GM12878 (cell line): ENCODE measurements at regions not wholly inside any gene's neighbourhood (a gene's known extent, or its start where the extent isn't known, plus 50 kb on each side); places are given as distances from the start of the nearest gene placed in this dataset.

Experiments
- ATAC-seq: fragments of 200-7000 bp; cut with Tn5 transposase; 3 replicates; pipeline ENCODE4 v1.9.1; 2020; ENCODE audit warnings: mild to moderate bottlenecking, moderate library complexity
- BruUV-seq: library from RNA; stranded (reverse); fragments of 400-500 nt; replicated peaks from 2 replicates; lab custom pipeline; 2021; lab: Mats Ljungman, UMichigan
- CTCF ChIA-PET: fragments of 300-600 bp; sonication (Branson Sonifier 250); formaldehyde crosslinking; extraction: SDS; loops from one replicate; lab custom pipeline; 2021; ENCODE audit warnings: inconsistent platforms; lab: Yijun Ruan, JAX
- POLR2A ChIA-PET: fragments of 350-600 bp; formaldehyde crosslinking; extraction: SDS; loops from one replicate; lab custom pipeline; 2021; ENCODE audit warnings: inconsistent platforms; lab: Charles Lee
- RAD21 ChIA-PET: fragments of 300-600 bp; sonication (Branson Sonifier 250); formaldehyde crosslinking; loops from one replicate; lab custom pipeline; 2023; ENCODE audit warnings: antibody characterized with exemption; ENCODE audit not compliant: unreplicated experiment; lab: Charles Lee
- SMC1A ChIA-PET: fragments of 300-600 bp; sonication (Branson Sonifier 250); formaldehyde crosslinking; loops from one replicate; lab custom pipeline; 2023; ENCODE audit not compliant: unreplicated experiment, uncharacterized antibody; lab: Charles Lee
- DNase-seq: peaks from one replicate; pipeline ENCODE4 v3.0.0-alpha.2; 2011; ENCODE audit warnings: low read depth, low spot score
- FAIRE-seq: peaks from 3 replicates; lab custom pipeline; 2011; peaks lifted over from hg19 to GRCh38; lab: Jason Lieb, UNC
- H2AFZ ChIP-seq: 2 replicates; pipeline ENCODE4 v1.6.0; 2011; ENCODE audit warnings: low read depth, low read length, control low read depth; ENCODE audit not compliant: control insufficient read depth
- H3K27ac ChIP-seq: 2 replicates; pipeline ENCODE4 v1.5.1; 2011; ENCODE audit warnings: control low read depth; ENCODE audit not compliant: control insufficient read depth, insufficient read depth
- H3K27me3 ChIP-seq, 2 experiments: replicated peaks in 1 of 2; 2 replicates each; pipeline versions ENCODE4 v1.6.0 to v1.6.1; 2011; ENCODE audit warnings: low read length in 1 of 2; ENCODE audit not compliant: control insufficient read depth in 2 of 2, insufficient read depth in 2 of 2
- H3K36me3 ChIP-seq, 2 experiments: 2 replicates each; pipeline ENCODE4 v1.5.1; 2011; ENCODE audit warnings: low read length in 1 of 2; ENCODE audit not compliant: control insufficient read depth in 2 of 2, insufficient read depth in 2 of 2
- H3K4me1 ChIP-seq: 2 replicates; pipeline ENCODE4 v1.6.1; 2011; ENCODE audit warnings: mild to moderate bottlenecking, low read length, moderate library complexity, mixed read lengths; ENCODE audit not compliant: control insufficient read depth, insufficient read depth
- H3K4me2 ChIP-seq: 2 replicates; pipeline ENCODE4 v1.6.0; 2011; ENCODE audit warnings: control low read depth; ENCODE audit not compliant: control insufficient read depth, insufficient read depth
- H3K4me3 ChIP-seq: fragments of 200-600 bp; sonication (generic); 2 replicates; pipeline ENCODE4 v1.5.1; 2016
- H3K79me2 ChIP-seq: 2 replicates; pipeline ENCODE4 v1.6.0; 2011; ENCODE audit warnings: low read length; ENCODE audit not compliant: control insufficient read depth, insufficient read depth
- H3K9ac ChIP-seq: 2 replicates; pipeline ENCODE4 v1.8.0; 2011; ENCODE audit warnings: low read length, control low read depth, mixed read lengths; ENCODE audit not compliant: control insufficient read depth, insufficient read depth
- H3K9me3 ChIP-seq: replicated peaks from 3 replicates; pipeline ENCODE4 v1.5.1; 2011; ENCODE audit warnings: mild to moderate bottlenecking, low read length; ENCODE audit not compliant: control insufficient read depth, insufficient read depth
- H4K20me1 ChIP-seq: 2 replicates; pipeline ENCODE4 v1.6.0; 2011; ENCODE audit not compliant: control insufficient read depth, insufficient read depth
- EED ChIP-seq: sonication (generic); IDR thresholded peaks from 2 replicates; pipeline ENCODE4 v1.6.1; 2016; ENCODE audit warnings: antibody characterized with exemption, low read depth
- ESRRA ChIP-seq: IDR thresholded peaks from 2 replicates; pipeline ENCODE4 v1.6.1; 2012; ENCODE audit warnings: mild to moderate bottlenecking, low read length, improper control_type of control experiment
- FOXK2 ChIP-seq: fragments of 450-650 bp; IDR thresholded peaks from 2 replicates; pipeline ENCODE4 v1.6.1; 2017; ENCODE audit warnings: mild to moderate bottlenecking, moderate library complexity
- IKZF1 ChIP-seq: fragments of 450-650 bp; conservative IDR thresholded peaks from 2 replicates; pipeline ENCODE4 v1.6.1; 2017; ENCODE audit warnings: antibody characterized with exemption, mild to moderate bottlenecking
- MYB ChIP-seq: fragments of 150-350 bp; IDR thresholded peaks from 2 replicates; pipeline ENCODE4 v1.6.1; 2014; ENCODE audit warnings: mild to moderate bottlenecking, low read depth, low read length, borderline replicate concordance
- NBN ChIP-seq: fragments of 450-650 bp; IDR thresholded peaks from 2 replicates; pipeline ENCODE4 v1.6.1; 2016
- NFYA ChIP-seq: IDR thresholded peaks from 2 replicates; pipeline ENCODE4 v1.6.1; 2011; ENCODE audit warnings: low read depth, mild to moderate bottlenecking, low read length, improper control_type of control experiment, borderline replicate concordance
- NR2F1 ChIP-seq: fragments of 450-650 bp; conservative IDR thresholded peaks from 2 replicates; pipeline ENCODE4 v1.6.1; 2017; ENCODE audit warnings: mild to moderate bottlenecking
- TBL1XR1 ChIP-seq: IDR thresholded peaks from 2 replicates; pipeline ENCODE4 v1.6.1; 2012; ENCODE audit warnings: low read depth, low read length, improper control_type of control experiment
- WRNIP1 ChIP-seq: IDR thresholded peaks from 2 replicates; pipeline ENCODE4 v1.6.1; 2011; ENCODE audit warnings: low read depth, low read length, improper control_type of control experiment, borderline replicate concordance
- ZBED1 ChIP-seq: IDR thresholded peaks from 2 replicates; pipeline ENCODE4 v1.6.1; 2016; ENCODE audit warnings: borderline replicate concordance
- ZSCAN29 ChIP-seq: fragments of 450-650 bp; IDR thresholded peaks from 2 replicates; pipeline ENCODE4 v1.6.1; 2017; ENCODE audit warnings: mild to moderate bottlenecking, moderate library complexity
- WGBS: methylation state at CpG from one replicate; pipeline ENCODE4 v1.1.6; 2016; ENCODE audit warnings: low lambda C conversion rate; ENCODE audit not compliant: insufficient replicate concordance, insufficient coverage; ENCODE audit errors: missing lambda C conversion rate; 5-methylcytosine and 5-hydroxymethylcytosine counted together
- in situ Hi-C: fragments of 300-500 bp; cut with MboI; formaldehyde crosslinking; loops from 9 replicates; pipeline ENCODE4 v1.14.3; 2018; ENCODE audit warnings: mixed read lengths
- intact Hi-C: fragments of 100-400 bp; cut with micrococcal nuclease; formaldehyde crosslinking; loops from one replicate; pipeline ENCODE4 v1.14.2; 2022; ENCODE audit not compliant: unreplicated experiment
- TF ChIP-seq, protein P1 (sequence below): fragments of 450-650 bp; IDR thresholded peaks from 2 replicates; pipeline ENCODE4 v1.6.1; 2016; ENCODE audit warnings: mild to moderate bottlenecking

DNA sequence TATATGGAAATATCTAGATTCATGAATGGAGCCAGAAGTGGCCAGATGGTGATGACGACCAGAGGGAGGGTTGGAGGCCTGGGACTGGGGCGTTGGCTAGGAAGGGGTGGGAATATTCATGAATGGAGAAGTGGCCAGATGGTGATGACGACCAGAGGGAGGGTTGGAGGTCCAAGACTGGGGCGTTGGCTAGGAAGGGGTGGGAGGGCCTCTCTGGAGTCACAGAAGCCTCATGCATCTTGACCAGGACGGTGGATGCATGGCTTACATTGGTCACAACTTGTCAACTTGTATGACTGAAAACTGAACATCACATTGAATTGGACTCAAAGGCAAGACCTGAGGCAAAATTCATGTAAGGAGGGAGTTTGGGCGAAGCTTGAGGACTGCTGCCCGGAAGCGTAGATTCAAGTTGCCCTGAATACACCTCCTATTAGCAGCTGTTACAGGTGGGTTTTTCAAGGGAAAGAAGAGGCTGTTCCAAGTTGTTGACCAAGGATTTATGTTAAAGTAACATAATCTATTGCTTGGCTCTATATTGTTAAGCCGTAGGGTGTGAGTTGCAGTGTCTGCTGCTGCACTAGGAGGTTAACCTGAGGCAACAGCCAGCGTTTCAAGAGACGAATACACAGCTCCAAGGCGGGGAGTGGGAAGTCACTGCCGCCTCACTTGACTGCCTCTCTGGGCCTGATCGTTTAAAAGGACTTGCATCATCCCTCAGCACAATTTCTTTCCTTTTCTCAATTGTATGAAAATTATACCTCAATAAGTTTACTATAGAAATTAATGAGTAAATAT, 55.1 kb upstream of the FAM20C start (continued):
- TF ChIP-seq WRNIP1 = no peak
- TF ChIP-seq, all 136 proteins: peak for 0

DNA sequence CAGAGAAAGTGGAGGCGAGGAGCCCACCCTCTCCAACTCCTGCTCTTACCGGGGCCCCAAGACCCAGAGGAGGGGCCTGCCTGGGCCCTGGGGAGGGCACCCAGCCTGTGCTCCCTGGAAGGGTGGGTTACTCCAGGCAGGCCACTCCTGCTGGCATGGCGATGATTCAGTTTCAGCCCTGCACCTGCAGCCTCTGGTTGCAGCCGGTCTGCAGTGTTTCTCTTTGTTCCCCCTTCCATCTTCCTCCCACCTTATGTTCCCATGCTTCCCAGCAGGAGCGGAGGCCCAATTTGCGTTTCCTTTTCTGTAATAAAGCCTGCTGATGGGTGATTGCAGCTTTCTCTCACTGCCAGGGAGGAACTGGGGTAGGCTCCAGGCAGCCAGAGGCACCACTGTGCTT, 53.2 kb upstream of the FAM20C start:
- H3K4me3 ChIP-seq = no peak overlapping the region
- no peak overlapping the region for H3K27ac ChIP-seq
- no peak overlapping the region for H3K9ac ChIP-seq
- BruUV-seq = no TSS peak
- intact Hi-C loops = no loop called here
- ATAC-seq (no peak), FAIRE-seq (no peak), DNase-seq (no peak)
- peaks cover 5% of the 10 kb centered on the region for H3K4me1 ChIP-seq
- CTCF ChIA-PET = no interaction called here
- SMC1A ChIA-PET = no interaction called here
- RAD21 ChIA-PET = no interaction called here
- 44% methylated on average over 5 of the region's 6 CpGs for WGBS
- H3K79me2 ChIP-seq = no peaks in the 10 kb centered on the region
- TF ChIP-seq MYB (no peak), IKZF1 (no peak), TBL1XR1 (no peak), NR2F1 (no peak), EED (no peak), ESRRA (no peak), ZBED1 (no peak), NBN (no peak), FOXK2 (no peak), ZSCAN29 (no peak), NFYA (no peak)
- TF ChIP-seq, protein P1, sequence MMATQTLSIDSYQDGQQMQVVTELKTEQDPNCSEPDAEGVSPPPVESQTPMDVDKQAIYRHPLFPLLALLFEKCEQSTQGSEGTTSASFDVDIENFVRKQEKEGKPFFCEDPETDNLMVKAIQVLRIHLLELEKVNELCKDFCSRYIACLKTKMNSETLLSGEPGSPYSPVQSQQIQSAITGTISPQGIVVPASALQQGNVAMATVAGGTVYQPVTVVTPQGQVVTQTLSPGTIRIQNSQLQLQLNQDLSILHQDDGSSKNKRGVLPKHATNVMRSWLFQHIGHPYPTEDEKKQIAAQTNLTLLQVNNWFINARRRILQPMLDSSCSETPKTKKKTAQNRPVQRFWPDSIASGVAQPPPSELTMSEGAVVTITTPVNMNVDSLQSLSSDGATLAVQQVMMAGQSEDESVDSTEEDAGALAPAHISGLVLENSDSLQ = no peak
- no peaks in the 10 kb centered on the region for H3K9me3 ChIP-seq
- POLR2A ChIA-PET = no interaction called here
- H3K4me2 ChIP-seq = no peak overlapping the region
- H2AFZ ChIP-seq = no peak overlapping the region
- in situ Hi-C loops = no loop called here
- H4K20me1 ChIP-seq = no peaks in the 10 kb centered on the region
- no peaks in the 10 kb centered on the region for H3K36me3 ChIP-seq
- H3K27me3 ChIP-seq = no peaks in the 10 kb centered on the region
